ENCODE measurements at regions not wholly inside any gene's neighbourhood (a gene's known extent, or its start where the extent isn't known, plus 50 kb on each side); places are given as distances from the start of the nearest gene placed in this dataset.

- DNase-seq (ENCODE audit: low spot score) (no peak), FAIRE-seq (no peak)
Measured at GRCh38 chr10:21174715-21175495, 277.8 kb upstream of the NEBL start.

GRCh38 chr10:21173802-21174714, 276.9 kb upstream of the NEBL start:
- FAIRE-seq (no peak), DNase-seq (ENCODE audit: low spot score) (peak; percentile 82)

- FAIRE-seq, result no peak
- peak; percentile 13 for DNase-seq (ENCODE audit: low spot score)
Measured at GRCh38 chr10:21172930-21173801, 276.1 kb upstream of the NEBL start.

DNA sequence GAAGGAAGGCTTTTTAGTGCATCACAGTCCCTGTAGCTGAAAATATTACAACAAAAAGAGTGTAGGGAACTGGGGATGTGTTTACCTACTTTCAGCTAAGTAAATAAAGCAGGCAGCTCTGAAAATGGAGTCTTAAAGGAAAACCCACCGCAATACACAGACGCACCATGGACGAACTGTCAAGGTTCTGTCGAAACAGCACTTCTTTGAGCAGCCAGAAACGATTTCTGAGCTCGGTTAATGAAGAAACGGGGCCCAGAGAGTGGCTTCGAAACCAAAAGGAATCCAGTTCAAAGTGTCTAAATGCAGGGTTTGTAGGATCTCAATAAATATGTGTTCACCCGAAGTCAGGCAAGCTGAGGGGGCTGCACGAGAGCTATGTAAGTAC, 275.4 kb upstream of the NEBL start:
- no peak for DNase-seq (ENCODE audit: low spot score)
- no peak for FAIRE-seq

GRCh38 chr10:21171936-21172541, 274.9 kb upstream of the NEBL start:
- DNase-seq (ENCODE audit: low spot score), result no peak
- FAIRE-seq, result no peak

GRCh38 chr10:21171197-21171935, 274.3 kb upstream of the NEBL start:
- FAIRE-seq (no peak), DNase-seq (ENCODE audit: low spot score) (peak; percentile 39)

DNA sequence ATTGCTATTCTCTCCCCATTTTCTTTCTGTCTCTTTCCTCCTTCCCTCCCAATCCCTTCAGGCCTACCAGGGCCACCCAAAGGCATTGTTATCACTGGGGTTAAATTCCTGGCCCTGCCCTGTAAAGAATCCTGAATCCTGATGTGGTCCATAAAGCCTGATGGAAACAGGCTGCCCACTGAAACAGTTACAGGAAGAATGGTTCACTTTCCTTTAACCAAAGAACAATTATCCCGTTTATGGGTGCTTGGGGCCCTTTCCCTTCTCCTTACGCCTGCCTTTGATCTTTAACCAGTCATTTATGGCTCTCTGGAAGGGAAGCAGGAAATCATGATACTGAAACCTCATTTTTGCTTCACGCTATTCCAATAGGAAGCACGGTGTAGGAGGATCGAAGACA, 273.1 kb upstream of the NEBL start:
- DNase-seq (ENCODE audit: low spot score), result no peak
- no peak for FAIRE-seq

GRCh38 chr10:21169271-21169670, 272.2 kb upstream of the NEBL start:
- FAIRE-seq (no peak), DNase-seq (ENCODE audit: low spot score) (no peak)

DNA sequence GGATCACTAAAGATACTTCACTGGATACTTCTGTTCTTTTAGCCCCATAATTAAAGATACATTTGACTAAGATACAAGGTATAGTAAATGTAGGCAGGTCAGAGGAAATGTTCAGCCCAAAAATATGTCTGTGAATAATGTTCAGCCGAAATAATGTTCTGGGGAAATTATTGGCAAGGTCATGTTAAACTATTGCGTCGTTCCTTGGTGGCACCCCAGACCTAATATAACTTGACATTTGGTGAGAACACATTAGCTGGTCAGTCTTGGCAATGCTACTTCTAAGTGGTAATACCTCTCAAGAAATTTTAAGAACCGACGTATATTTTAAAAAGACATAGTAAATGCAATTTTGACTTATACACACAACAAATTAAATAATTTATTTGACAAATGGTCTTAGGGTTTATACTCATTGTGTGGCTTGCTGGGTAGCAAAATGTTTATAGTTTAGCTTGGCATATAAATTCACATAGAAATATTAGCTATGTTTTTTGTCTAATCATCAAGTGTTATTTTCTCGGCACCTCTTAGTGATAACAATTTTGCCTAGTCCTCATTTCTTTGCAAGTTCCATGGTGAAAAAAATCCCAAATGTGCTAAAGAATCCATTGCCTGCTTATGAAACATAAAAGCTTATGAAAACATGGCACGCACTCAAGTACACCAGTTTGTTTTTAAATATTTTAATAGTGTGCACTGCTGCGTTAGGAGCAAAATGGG, 270.3 kb upstream of the NEBL start:
- no peak for DNase-seq (ENCODE audit: low spot score)
- FAIRE-seq, result peak; percentile 44

DNA sequence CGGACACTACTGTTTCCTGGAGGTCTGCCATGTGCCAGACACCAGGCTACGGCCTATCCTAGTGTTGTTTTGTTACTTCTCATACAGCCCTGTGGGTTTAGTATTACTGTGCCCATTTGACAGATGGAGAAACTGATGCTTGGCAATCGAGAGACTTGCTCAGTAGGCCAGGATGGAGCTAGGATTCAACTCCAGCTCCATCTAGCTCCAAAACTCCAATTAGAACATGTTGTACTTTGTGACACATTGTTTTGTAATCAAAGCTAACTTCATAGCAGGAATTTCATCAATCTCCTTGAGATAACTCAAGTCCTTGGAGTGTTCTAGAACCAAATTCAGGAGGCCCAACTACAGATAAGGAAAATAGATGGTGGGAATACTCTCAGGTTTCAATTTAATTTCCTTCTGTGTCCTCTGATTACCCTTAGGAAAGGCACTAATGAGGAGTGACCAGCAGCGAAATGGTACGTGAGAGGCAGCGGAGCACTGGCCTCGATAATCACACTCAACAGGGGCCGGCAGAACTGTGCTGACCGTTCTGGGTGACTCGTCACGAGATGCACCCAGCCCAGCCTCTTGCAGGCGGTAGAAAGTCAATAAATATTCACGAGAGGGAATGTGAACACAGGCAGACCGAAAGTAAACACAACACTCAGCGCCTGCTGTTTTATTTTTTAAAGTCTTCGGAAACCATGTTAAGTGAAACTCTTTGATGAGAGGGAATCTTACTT, 269.6 kb upstream of the NEBL start:
- DNase-seq (ENCODE audit: low spot score) (no peak), FAIRE-seq (no peak)

DNA sequence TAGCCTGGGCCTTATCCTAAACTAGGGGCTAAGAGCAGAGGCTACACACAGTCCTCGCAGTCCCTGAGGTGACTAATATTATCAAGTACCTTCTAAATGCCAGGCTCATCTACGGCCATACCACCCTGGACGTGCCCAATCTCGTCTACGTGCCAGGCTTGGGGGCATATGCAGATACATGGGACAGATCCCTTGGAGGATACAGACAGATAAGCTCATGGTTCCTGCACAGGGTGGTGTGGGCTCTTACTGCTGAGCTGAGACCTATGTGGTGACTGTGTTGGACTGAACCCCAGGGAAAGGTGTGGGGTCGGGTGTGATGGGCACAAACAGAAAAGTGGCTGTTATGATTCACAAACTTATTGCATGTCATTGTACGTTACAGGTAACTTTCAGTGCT, 268.4 kb upstream of the NEBL start:
- no peak for DNase-seq (ENCODE audit: low spot score)

GRCh38 chr10:21164687-21165086, 267.6 kb upstream of the NEBL start:
- FAIRE-seq, result no peak
- DNase-seq (ENCODE audit: low spot score), result no peak

More for the DNA sequence above, 268.4 kb upstream of the NEBL start:
- no peak for FAIRE-seq

GRCh38 chr10:21162948-21163347, 265.8 kb upstream of the NEBL start:
- DNase-seq (ENCODE audit: low spot score) (no peak), FAIRE-seq (no peak)

DNA sequence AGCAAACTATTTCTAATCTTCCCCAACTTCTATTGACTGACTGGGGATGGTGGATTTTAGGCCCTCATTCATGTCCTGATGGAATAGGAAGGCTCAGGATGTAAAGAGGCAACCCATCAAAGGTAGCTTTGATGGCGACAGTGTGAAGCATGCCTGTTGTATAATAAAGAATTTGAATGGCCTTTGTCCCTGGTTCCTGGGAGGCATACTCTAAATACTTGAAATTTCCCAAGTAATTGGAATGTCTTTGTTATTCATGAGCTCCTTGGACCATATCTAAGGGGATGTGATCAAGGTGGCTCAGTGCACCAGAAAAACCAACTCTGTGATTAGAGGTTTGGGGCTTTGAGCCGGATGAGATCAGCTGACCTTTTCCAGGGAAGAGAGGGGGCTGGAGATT, 264.5 kb upstream of the NEBL start:
- no peak for DNase-seq (ENCODE audit: low spot score)

DNA sequence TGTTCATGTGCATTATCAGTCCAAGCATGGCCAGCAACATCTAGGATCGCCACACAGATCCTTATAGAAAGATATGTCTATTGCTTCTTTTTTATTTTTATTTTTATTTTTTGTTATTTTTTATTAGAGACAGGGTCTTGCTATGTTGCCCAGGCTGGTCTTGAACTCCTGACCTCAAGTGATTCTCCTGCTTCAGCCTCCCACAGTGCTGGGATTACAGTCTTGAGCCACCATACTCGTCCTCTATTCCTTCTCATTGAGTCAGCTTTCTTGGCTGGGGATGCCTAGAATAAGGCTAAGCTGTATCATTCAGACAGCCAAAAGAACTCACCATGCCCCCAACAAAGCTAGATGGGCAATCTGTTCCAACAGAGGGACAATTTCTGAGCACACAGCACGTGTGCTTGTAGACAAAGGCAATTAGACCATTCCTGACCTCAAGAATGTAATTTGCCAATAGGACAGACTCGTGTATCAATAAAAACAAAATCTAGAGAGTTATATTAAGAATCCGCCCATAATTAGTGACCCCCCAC, 264.0 kb upstream of the NEBL start:
- FAIRE-seq (no peak), DNase-seq (ENCODE audit: low spot score) (no peak)

More for the DNA sequence above, 264.5 kb upstream of the NEBL start:
- no peak for FAIRE-seq

GRCh38 chr10:21160116-21160515, 263.0 kb upstream of the NEBL start:
- DNase-seq (ENCODE audit: low spot score) (no peak), FAIRE-seq (no peak)

DNA sequence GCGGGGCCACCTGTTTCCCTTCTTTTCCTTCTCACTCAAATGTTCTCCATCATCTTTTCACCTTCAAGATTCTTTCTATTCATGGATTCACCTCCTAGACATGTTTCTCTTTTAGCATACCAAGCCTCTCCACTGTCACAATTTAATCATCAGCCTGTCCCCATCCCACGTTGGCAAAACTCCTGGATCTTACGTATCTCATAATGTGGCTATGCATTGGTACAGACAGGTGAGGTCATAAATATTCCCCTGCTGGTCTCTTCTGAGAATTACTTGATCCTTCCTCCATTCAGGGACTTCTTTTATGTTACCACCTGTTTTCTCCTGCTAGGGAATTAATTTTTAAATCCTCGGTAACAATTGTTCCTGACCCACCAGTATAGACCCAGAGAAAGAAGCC, 262.6 kb upstream of the NEBL start:
- DNase-seq (ENCODE audit: low spot score) (no peak), FAIRE-seq (no peak)

- FAIRE-seq, result no peak
Measured at GRCh38 chr10:21158301-21158700, 261.2 kb upstream of the NEBL start.

DNA sequence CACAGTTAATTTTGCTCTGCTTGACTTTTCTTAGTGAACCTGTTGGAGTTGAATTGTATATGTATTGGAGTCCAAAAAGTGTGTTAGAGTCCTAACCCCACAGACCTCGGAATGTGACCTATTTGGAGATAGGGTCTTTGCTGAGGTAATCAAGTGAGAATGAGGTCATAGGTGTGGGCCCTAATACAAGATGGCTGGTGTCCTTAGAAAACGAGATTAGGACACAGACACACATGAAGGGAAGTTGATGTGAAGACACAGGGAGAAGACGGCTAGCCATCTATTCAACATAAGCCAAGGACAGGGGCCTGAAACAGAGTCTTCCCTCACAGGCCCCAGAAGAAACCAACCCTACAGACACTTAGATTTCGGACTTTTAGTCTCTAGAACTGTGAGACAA, 260.6 kb upstream of the NEBL start:
- FAIRE-seq (no peak), DNase-seq (ENCODE audit: low spot score) (no peak)

More at GRCh38 chr10:21158301-21158700, 261.2 kb upstream of the NEBL start:
- DNase-seq (ENCODE audit: low spot score), result no peak

Data from urothelium cell line (cell line).